ENCODE measurements at regions not wholly inside any gene's neighbourhood (a gene's known extent, or its start where the extent isn't known, plus 50 kb on each side); places are given as distances from the start of the nearest gene placed in this dataset.

DNA sequence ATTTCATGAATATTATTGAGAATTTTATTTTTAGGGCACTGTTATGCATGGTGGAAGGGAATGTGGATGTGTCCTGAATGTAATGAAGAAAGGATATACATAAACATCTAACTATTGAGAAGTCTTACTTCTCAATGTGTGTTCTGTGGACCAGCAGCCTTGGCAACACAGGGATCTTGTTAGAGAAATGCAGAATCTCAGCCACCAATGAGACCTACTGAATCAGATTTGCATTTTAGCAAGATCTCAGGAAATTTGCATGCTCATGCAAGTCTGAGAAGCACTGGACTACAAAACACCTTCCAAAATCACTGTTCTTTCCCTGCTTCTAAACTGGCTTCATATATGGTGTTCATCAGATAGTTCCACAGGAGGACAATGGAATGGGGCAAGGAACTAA, 139.7 kb upstream of the WDFY3 start:
- ATAC-seq (ENCODE audit: low read depth in 2 of 2) (no peak), DNase-seq (no peak)
- Mint-ChIP-seq H3K27me3 (no peaks in the 10 kb centered on the region), H3K4me1 (no peaks in the 10 kb centered on the region), H3K4me3 (no peak overlapping the region), H3K27ac (no peak overlapping the region), H3K9me3 (peaks cover 0 to 5% (median 0%) of the 10 kb centered on the region in 7 donors), H3K36me3 (no peaks in the 10 kb centered on the region)
- Histone ChIP-seq H3K4me3 (ENCODE audit: low read depth, low read length) (no peak overlapping the region), H3K4me1 (ENCODE audit: control insufficient read depth, insufficient read depth, low read length, poor library complexity, severe bottlenecking) (no peaks in the 10 kb centered on the region), H3K27ac (ENCODE audit: insufficient read depth, low read length, poor library complexity, severe bottlenecking) (no peak overlapping the region), H3K36me3 (ENCODE audit: control insufficient read depth, insufficient read depth, low read length) (no peaks in the 10 kb centered on the region), H3K9me3 (ENCODE audit: control insufficient read depth in 2 of 2, low read length in 2 of 2) (no peaks in the 10 kb centered on the region), H3K27me3 (ENCODE audit: control insufficient read depth, insufficient read depth, low read length) (no peaks in the 10 kb centered on the region)

DNA sequence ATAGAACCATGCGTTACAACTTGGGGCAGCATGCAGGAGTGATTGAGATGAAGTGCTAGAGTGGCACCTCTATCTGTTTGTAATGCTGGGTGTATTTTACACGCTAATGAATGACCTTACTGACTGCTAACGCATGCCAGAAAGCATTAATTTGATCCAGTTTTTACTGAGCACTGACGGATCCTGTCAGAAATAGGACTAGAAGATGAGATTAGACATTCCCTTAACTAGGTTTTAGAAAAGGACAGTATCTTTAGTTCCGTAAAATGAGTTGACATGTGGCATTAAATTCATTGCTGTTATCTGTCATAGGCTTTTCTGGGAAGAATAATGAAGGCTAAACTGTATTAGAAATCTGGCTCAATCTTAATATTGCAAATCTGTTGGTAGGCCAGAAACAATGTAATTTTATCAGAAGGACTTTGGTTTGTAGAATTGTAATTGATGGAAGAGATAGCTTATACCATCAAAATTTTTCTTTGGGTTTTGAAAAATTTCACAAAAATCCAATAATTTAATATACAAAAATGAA, 140.4 kb upstream of the WDFY3 start:
- Histone ChIP-seq H3K36me3 (ENCODE audit: control insufficient read depth, insufficient read depth, low read length) (no peaks in the 10 kb centered on the region), H3K4me1 (ENCODE audit: control insufficient read depth, insufficient read depth, low read length, poor library complexity, severe bottlenecking) (no peaks in the 10 kb centered on the region), H3K9me3 (ENCODE audit: control insufficient read depth in 2 of 2, low read length in 2 of 2) (no peaks in the 10 kb centered on the region), H3K27ac (ENCODE audit: insufficient read depth, low read length, poor library complexity, severe bottlenecking) (no peak overlapping the region), H3K27me3 (ENCODE audit: control insufficient read depth, insufficient read depth, low read length) (no peaks in the 10 kb centered on the region), H3K4me3 (ENCODE audit: low read depth, low read length) (no peak overlapping the region)
- no peak overlapping the region for H3K4me3 Mint-ChIP-seq
- H3K4me1 Mint-ChIP-seq = no peaks in the 10 kb centered on the region
- no peak overlapping the region for H3K27ac Mint-ChIP-seq
- H3K27me3 Mint-ChIP-seq = no peaks in the 10 kb centered on the region
- H3K36me3 Mint-ChIP-seq = no peaks in the 10 kb centered on the region
- DNase-seq (no peak), ATAC-seq (ENCODE audit: low read depth in 2 of 2) (no peak)
- H3K9me3 Mint-ChIP-seq = peaks cover 0 to 4% (median 0%) of the 10 kb centered on the region in 7 donors

DNA sequence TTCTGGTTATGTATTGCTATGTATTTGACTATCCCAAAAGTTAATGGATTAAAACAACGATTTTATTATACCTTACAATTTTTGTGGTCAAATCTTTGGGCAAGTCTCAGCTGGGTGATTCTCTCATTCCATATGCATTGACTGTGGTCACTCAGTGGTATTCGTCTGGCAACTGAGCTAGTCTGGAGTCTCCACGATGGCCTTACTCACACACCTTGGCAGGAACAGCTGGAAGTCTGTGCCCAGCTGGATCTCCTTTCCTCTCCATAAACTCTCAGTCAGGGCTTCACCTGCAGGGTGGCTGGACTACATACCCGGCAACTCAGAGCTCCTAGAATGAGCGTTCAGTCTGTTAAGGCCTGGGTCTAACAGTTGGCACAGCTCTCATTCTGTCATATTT, 141.1 kb upstream of the WDFY3 start:
- Mint-ChIP-seq H3K9me3 (peaks cover 0 to 2% (median 0%) of the 10 kb centered on the region in 7 donors), H3K27me3 (no peaks in the 10 kb centered on the region), H3K4me1 (no peaks in the 10 kb centered on the region), H3K27ac (no peak overlapping the region), H3K4me3 (no peak overlapping the region), H3K36me3 (no peaks in the 10 kb centered on the region)
- no peak overlapping the region for H3K4me3 ChIP-seq (ENCODE audit: low read depth, low read length)
- H3K9me3 ChIP-seq (ENCODE audit: control insufficient read depth in 2 of 2, low read length in 2 of 2) = no peaks in the 10 kb centered on the region
- DNase-seq = no peak
- no peaks in the 10 kb centered on the region for H3K36me3 ChIP-seq (ENCODE audit: control insufficient read depth, insufficient read depth, low read length)
- no peak overlapping the region for H3K27ac ChIP-seq (ENCODE audit: insufficient read depth, low read length, poor library complexity, severe bottlenecking)
- H3K27me3 ChIP-seq (ENCODE audit: control insufficient read depth, insufficient read depth, low read length) = no peaks in the 10 kb centered on the region
- no peaks in the 10 kb centered on the region for H3K4me1 ChIP-seq (ENCODE audit: control insufficient read depth, insufficient read depth, low read length, poor library complexity, severe bottlenecking)
- ATAC-seq (ENCODE audit: low read depth in 2 of 2) = no peak

DNA sequence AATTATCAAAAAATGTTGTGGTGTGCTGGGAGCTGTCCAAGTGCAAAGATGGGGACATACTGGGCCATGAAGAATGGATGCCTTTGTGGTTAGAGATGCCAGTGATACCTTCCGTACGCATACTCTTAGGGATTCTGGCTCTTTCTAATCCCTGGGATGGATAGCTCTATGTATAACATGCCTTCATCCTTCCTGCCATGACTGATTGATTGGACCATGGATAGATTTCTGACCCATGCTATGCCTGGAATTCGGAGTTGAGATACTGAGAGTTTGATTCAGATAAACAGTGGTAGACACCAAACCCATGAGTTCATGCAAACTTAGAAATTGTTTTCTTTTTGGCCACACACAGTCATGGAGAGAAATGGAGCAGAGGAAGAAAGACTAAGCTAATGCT, 147.2 kb upstream of the WDFY3 start:
- H3K36me3 ChIP-seq (ENCODE audit: control insufficient read depth, insufficient read depth, low read length) = no peaks in the 10 kb centered on the region
- no peak overlapping the region for H3K4me3 ChIP-seq (ENCODE audit: low read depth, low read length)
- Mint-ChIP-seq H3K36me3 (no peaks in the 10 kb centered on the region), H3K4me1 (no peaks in the 10 kb centered on the region), H3K9me3 (peaks cover 0 to 6% (median 3%) of the 10 kb centered on the region in 7 donors), H3K27ac (no peak overlapping the region), H3K27me3 (no peaks in the 10 kb centered on the region), H3K4me3 (no peak overlapping the region)
- H3K9me3 ChIP-seq (ENCODE audit: control insufficient read depth in 2 of 2, low read length in 2 of 2) = no peaks in the 10 kb centered on the region
- no peak overlapping the region for H3K27ac ChIP-seq (ENCODE audit: insufficient read depth, low read length, poor library complexity, severe bottlenecking)
- no peaks in the 10 kb centered on the region for H3K27me3 ChIP-seq (ENCODE audit: control insufficient read depth, insufficient read depth, low read length)
- DNase-seq (no peak), ATAC-seq (ENCODE audit: low read depth in 2 of 2) (no peak)
- no peaks in the 10 kb centered on the region for H3K4me1 ChIP-seq (ENCODE audit: control insufficient read depth, insufficient read depth, low read length, poor library complexity, severe bottlenecking)

GRCh38 chr4:85114526-85114925, 148.0 kb upstream of the WDFY3 start:
- ATAC-seq (ENCODE audit: low read depth in 2 of 2) = no peak
- Mint-ChIP-seq H3K36me3 (no peaks in the 10 kb centered on the region), H3K4me3 (no peak overlapping the region), H3K27me3 (peaks cover 4% of the 10 kb centered on the region), H3K9me3 (peaks cover 0 to 10% (median 3%) of the 10 kb centered on the region in 7 donors), H3K27ac (no peak overlapping the region), H3K4me1 (no peaks in the 10 kb centered on the region)
- Histone ChIP-seq H3K4me3 (ENCODE audit: low read depth, low read length) (no peak overlapping the region), H3K4me1 (ENCODE audit: control insufficient read depth, insufficient read depth, low read length, poor library complexity, severe bottlenecking) (no peaks in the 10 kb centered on the region), H3K9me3 (ENCODE audit: control insufficient read depth in 2 of 2, low read length in 2 of 2) (no peaks in the 10 kb centered on the region), H3K27me3 (ENCODE audit: control insufficient read depth, insufficient read depth, low read length) (no peaks in the 10 kb centered on the region), H3K36me3 (ENCODE audit: control insufficient read depth, insufficient read depth, low read length) (no peaks in the 10 kb centered on the region), H3K27ac (ENCODE audit: insufficient read depth, low read length, poor library complexity, severe bottlenecking) (no peak overlapping the region)
- DNase-seq = no peak

- H3K4me1 Mint-ChIP-seq = no peaks in the 10 kb centered on the region
- Histone ChIP-seq H3K9me3 (ENCODE audit: control insufficient read depth in 2 of 2, low read length in 2 of 2) (no peaks in the 10 kb centered on the region), H3K36me3 (ENCODE audit: control insufficient read depth, insufficient read depth, low read length) (no peaks in the 10 kb centered on the region), H3K27me3 (ENCODE audit: control insufficient read depth, insufficient read depth, low read length) (no peaks in the 10 kb centered on the region), H3K4me1 (ENCODE audit: control insufficient read depth, insufficient read depth, low read length, poor library complexity, severe bottlenecking) (no peaks in the 10 kb centered on the region), H3K27ac (ENCODE audit: insufficient read depth, low read length, poor library complexity, severe bottlenecking) (no peak overlapping the region), H3K4me3 (ENCODE audit: low read depth, low read length) (no peak overlapping the region)
- DNase-seq (no peak), ATAC-seq (ENCODE audit: low read depth in 2 of 2) (no peak)
- H3K27ac Mint-ChIP-seq = no peak overlapping the region
- H3K4me3 Mint-ChIP-seq = no peak overlapping the region
- H3K9me3 Mint-ChIP-seq = peaks cover 0 to 10% (median 3%) of the 10 kb centered on the region in 7 donors
- no peaks in the 10 kb centered on the region for H3K36me3 Mint-ChIP-seq
- peaks cover 5% of the 10 kb centered on the region for H3K27me3 Mint-ChIP-seq
These were observed 149.5 kb upstream of the WDFY3 start for GRCh38 chr4:85116008-85116407.

- Mint-ChIP-seq H3K4me1 (no peaks in the 10 kb centered on the region), H3K27ac (no peak overlapping the region), H3K27me3 (no peaks in the 10 kb centered on the region), H3K4me3 (no peak overlapping the region), H3K36me3 (no peaks in the 10 kb centered on the region), H3K9me3 (peaks cover 0 to 6% (median 3%) of the 10 kb centered on the region in 7 donors)
- Histone ChIP-seq H3K27ac (ENCODE audit: insufficient read depth, low read length, poor library complexity, severe bottlenecking) (no peak overlapping the region), H3K27me3 (ENCODE audit: control insufficient read depth, insufficient read depth, low read length) (no peaks in the 10 kb centered on the region), H3K9me3 (ENCODE audit: control insufficient read depth in 2 of 2, low read length in 2 of 2) (no peaks in the 10 kb centered on the region), H3K36me3 (ENCODE audit: control insufficient read depth, insufficient read depth, low read length) (no peaks in the 10 kb centered on the region), H3K4me3 (ENCODE audit: low read depth, low read length) (no peak overlapping the region), H3K4me1 (ENCODE audit: control insufficient read depth, insufficient read depth, low read length, poor library complexity, severe bottlenecking) (no peaks in the 10 kb centered on the region)
- ATAC-seq (ENCODE audit: low read depth in 2 of 2) (no peak), DNase-seq (no peak)
These were observed 159.2 kb upstream of the WDFY3 start for GRCh38 chr4:85125688-85126087.

- ATAC-seq (ENCODE audit: low read depth in 2 of 2) = no peak
- Mint-ChIP-seq H3K27me3 (no peaks in the 10 kb centered on the region), H3K4me1 (no peaks in the 10 kb centered on the region), H3K9me3 (peaks cover 0 to 9% (median 5%) of the 10 kb centered on the region in 7 donors), H3K36me3 (no peaks in the 10 kb centered on the region), H3K4me3 (no peak overlapping the region), H3K27ac (no peak overlapping the region)
- Histone ChIP-seq H3K4me1 (ENCODE audit: control insufficient read depth, insufficient read depth, low read length, poor library complexity, severe bottlenecking) (no peaks in the 10 kb centered on the region), H3K27me3 (ENCODE audit: control insufficient read depth, insufficient read depth, low read length) (no peaks in the 10 kb centered on the region), H3K36me3 (ENCODE audit: control insufficient read depth, insufficient read depth, low read length) (no peaks in the 10 kb centered on the region), H3K4me3 (ENCODE audit: low read depth, low read length) (no peak overlapping the region), H3K27ac (ENCODE audit: insufficient read depth, low read length, poor library complexity, severe bottlenecking) (no peak overlapping the region), H3K9me3 (ENCODE audit: control insufficient read depth in 2 of 2, low read length in 2 of 2) (no peaks in the 10 kb centered on the region)
- no peak for DNase-seq
These were observed 160.6 kb upstream of the WDFY3 start for GRCh38 chr4:85126991-85127591.

Data from CD4-positive, CD25-positive, alpha-beta regulatory T cell (primary cell).